GM23338 (cell line): ENCODE measurements at regions not wholly inside any gene's neighbourhood (a gene's known extent, or its start where the extent isn't known, plus 50 kb on each side); places are given as distances from the start of the nearest gene placed in this dataset.

Source experiments
- ATAC-seq: fragments of 200-7000 bp; cut with Tn5 transposase; 3 replicates; pipeline ENCODE4 v1.9.1; 2020
- DNase-seq: peaks from one replicate; pipeline ENCODE4 v3.0.0-alpha.2; 2015; ENCODE audit warnings: low spot score
- H2AFZ ChIP-seq: fragments of 200-600 bp; sonication (generic); 2 replicates; pipeline ENCODE4 v1.8.0; 2016; ENCODE audit warnings: antibody characterized with exemption, mild to moderate bottlenecking, moderate library complexity
- H3F3A ChIP-seq: fragments of 200-600 bp; sonication (generic); replicated peaks from 2 replicates; pipeline ENCODE4 v1.8.0; 2017; ENCODE audit warnings: antibody characterized with exemption, mixed run types, low read depth
- H3K27ac ChIP-seq: fragments of 200-600 bp; sonication (generic); 2 replicates; pipeline ENCODE4 v1.6.1; 2016; ENCODE audit warnings: low read depth
- H3K27me3 ChIP-seq: fragments of 200-600 bp; sonication (generic); 2 replicates; pipeline ENCODE4 v1.8.0; 2016; ENCODE audit warnings: mild to moderate bottlenecking, mixed run types, moderate library complexity; ENCODE audit not compliant: insufficient read depth
- H3K36me3 ChIP-seq: fragments of 200-600 bp; sonication (generic); 2 replicates; pipeline ENCODE4 v1.8.0; 2016; ENCODE audit warnings: mild to moderate bottlenecking; ENCODE audit not compliant: insufficient read depth
- H3K4me1 ChIP-seq: fragments of 200-600 bp; sonication (generic); 2 replicates; pipeline ENCODE4 v1.8.0; 2016; ENCODE audit warnings: mild to moderate bottlenecking, moderate library complexity; ENCODE audit not compliant: insufficient read depth
- H3K4me2 ChIP-seq: fragments of 200-600 bp; sonication (generic); 2 replicates; pipeline ENCODE4 v1.7.1; 2017; ENCODE audit warnings: mixed run types
- H3K4me3 ChIP-seq: fragments of 200-600 bp; sonication (generic); 2 replicates; pipeline ENCODE4 v1.6.1; 2016; ENCODE audit warnings: mixed run types
- H3K79me2 ChIP-seq: fragments of 200-600 bp; sonication (generic); replicated peaks from 2 replicates; pipeline ENCODE4 v1.8.0; 2017; ENCODE audit warnings: mild to moderate bottlenecking; ENCODE audit not compliant: insufficient read depth
- H3K9me2 ChIP-seq: fragments of 200-600 bp; sonication (generic); 2 replicates; pipeline ENCODE4 v1.8.0; 2017; ENCODE audit not compliant: insufficient read depth
- H4K20me1 ChIP-seq: fragments of 200-600 bp; sonication (generic); replicated peaks from 2 replicates; pipeline ENCODE4 v1.8.0; 2017; ENCODE audit warnings: mild to moderate bottlenecking; ENCODE audit not compliant: insufficient read depth
- H3K27ac Mint-ChIP-seq: 2 replicates; pipeline ENCODE4 v1.8.0; 2020; ENCODE audit warnings: inconsistent platforms, mild to moderate bottlenecking, moderate library complexity, mixed read lengths
- H3K27me3 Mint-ChIP-seq: 3 replicates; pipeline ENCODE4 v1.8.0; 2022; ENCODE audit warnings: low read depth, mild to moderate bottlenecking, moderate library complexity, mixed read lengths, inconsistent platforms; ENCODE audit not compliant: insufficient read depth, poor library complexity
- H3K36me3 Mint-ChIP-seq: 3 replicates; pipeline ENCODE4 v1.8.0; 2021; ENCODE audit warnings: low read depth, mild to moderate bottlenecking, inconsistent platforms, moderate library complexity, mixed read lengths
- H3K4me1 Mint-ChIP-seq: 3 replicates; pipeline ENCODE4 v1.8.0; 2020; ENCODE audit warnings: mild to moderate bottlenecking, inconsistent platforms, mixed read lengths
- H3K4me3 Mint-ChIP-seq: 3 replicates; pipeline ENCODE4 v1.8.0; 2021; ENCODE audit warnings: moderate library complexity, mild to moderate bottlenecking, inconsistent platforms, mixed read lengths
- H3K9me3 Mint-ChIP-seq: 3 replicates; pipeline ENCODE4 v1.8.0; 2020; ENCODE audit warnings: moderate library complexity, mild to moderate bottlenecking, inconsistent platforms, mixed read lengths
- CREB1 ChIP-seq: fragments of 250-450 bp; sonication (Bioruptor Pico); IDR thresholded peaks from 2 replicates; pipeline ENCODE4 v1.5.0; 2020; ENCODE audit warnings: low read depth, mild to moderate bottlenecking, moderate library complexity
- EZH2 ChIP-seq: fragments of 200-600 bp; sonication (generic); IDR thresholded peaks from one replicate; pipeline ENCODE4 v1.8.0; 2017; ENCODE audit warnings: antibody characterized with exemption, mild to moderate bottlenecking, low read depth; ENCODE audit not compliant: unreplicated experiment
- EZH2phosphoT487 ChIP-seq: fragments of 200-600 bp; sonication (generic); IDR thresholded peaks from one replicate; pipeline ENCODE4 v1.8.1; 2018; ENCODE audit warnings: antibody characterized with exemption; ENCODE audit not compliant: unreplicated experiment
- JUNB ChIP-seq: IDR thresholded peaks from one replicate; pipeline ENCODE4 v1.6.1; 2016; ENCODE audit warnings: antibody characterized with exemption; ENCODE audit not compliant: unreplicated experiment
- POLR2AphosphoS5 ChIP-seq: IDR thresholded peaks from 2 replicates; pipeline ENCODE4 v1.6.1; 2016; ENCODE audit warnings: antibody characterized with exemption, low read depth
- STAT1 ChIP-seq: IDR thresholded peaks from one replicate; pipeline ENCODE4 v1.6.1; 2016; ENCODE audit warnings: antibody characterized with exemption; ENCODE audit not compliant: unreplicated experiment
- ZNF114 ChIP-seq: fragments of 250-450 bp; sonication (Bioruptor Pico); IDR thresholded peaks from 2 replicates; pipeline ENCODE4 v1.5.0; 2020; ENCODE audit warnings: mild to moderate bottlenecking, moderate library complexity
- ZNF331 ChIP-seq: fragments of 250-450 bp; sonication (Bioruptor Pico); IDR thresholded peaks from 2 replicates; pipeline ENCODE4 v1.5.0; 2020; ENCODE audit warnings: low read depth, mild to moderate bottlenecking, moderate library complexity
- TF ChIP-seq, protein P1 (sequence below): fragments of 250-450 bp; sonication (Bioruptor Pico); IDR thresholded peaks from 2 replicates; pipeline ENCODE4 v1.5.0; 2020; ENCODE audit warnings: mild to moderate bottlenecking, moderate library complexity
- TF ChIP-seq, protein P2 (sequence below): IDR thresholded peaks from one replicate; pipeline ENCODE4 v1.6.1; 2018; ENCODE audit warnings: antibody characterized with exemption; ENCODE audit not compliant: unreplicated experiment
- TF ChIP-seq, protein P3 (sequence below), 2 experiments: fragments of 200-600 bp in 1 of 2; sonication (generic) in 1 of 2; conservative IDR thresholded peaks; 2 replicates each; pipeline versions ENCODE4 v1.5.1 to v1.6.1; 2016 to 2017; ENCODE audit warnings: antibody characterized with exemption in 2 of 2, low read depth in 2 of 2, mild to moderate bottlenecking in 2 of 2, moderate library complexity in 1 of 2
- TF ChIP-seq, protein P4 (sequence below): IDR thresholded peaks from 2 replicates; pipeline ENCODE4 v1.6.1; 2016; ENCODE audit warnings: antibody characterized with exemption

DNA sequence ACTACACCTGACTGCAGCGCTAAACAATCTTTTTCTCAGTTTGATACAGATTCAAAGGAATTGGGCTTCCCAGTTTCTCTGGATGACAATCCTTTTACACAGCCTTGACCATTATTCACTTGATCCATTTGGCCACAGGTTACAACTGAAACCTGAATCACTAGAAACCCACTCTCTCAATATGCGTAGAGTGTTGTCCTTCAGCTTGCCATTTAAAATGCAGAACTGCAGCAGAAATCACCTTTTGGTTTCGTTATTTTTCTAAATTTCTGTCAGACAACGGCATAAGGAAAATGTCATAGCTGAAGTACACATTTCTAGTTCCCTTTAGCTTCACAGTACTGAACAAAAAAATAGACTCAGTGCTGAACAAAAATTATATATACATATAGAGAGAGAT lies 255.8 kb upstream of the TENM3 start:
- Mint-ChIP-seq H3K4me3 (no peak overlapping the region), H3K27ac (no peak overlapping the region), H3K4me1 (peaks cover 33% of the 10 kb centered on the region), H3K36me3 (no peaks in the 10 kb centered on the region), H3K27me3 (peaks cover 2% of the 10 kb centered on the region), H3K9me3 (no peaks in the 10 kb centered on the region; the same call in 2 of the 3 replicates)
- Histone ChIP-seq H3K36me3 (no peaks in the 10 kb centered on the region), H3K27me3 (no peaks in the 10 kb centered on the region), H3K9me2 (no peaks in the 10 kb centered on the region), H3K4me2 (no peak overlapping the region), H3K4me3 (no peak overlapping the region), H4K20me1 (no peaks in the 10 kb centered on the region), H3F3A (no peaks in the 10 kb centered on the region), H2AFZ (no peak overlapping the region), H3K4me1 (peaks cover 12% of the 10 kb centered on the region), H3K79me2 (no peaks in the 10 kb centered on the region), H3K27ac (no peak overlapping the region)
- TF ChIP-seq, protein P1, sequence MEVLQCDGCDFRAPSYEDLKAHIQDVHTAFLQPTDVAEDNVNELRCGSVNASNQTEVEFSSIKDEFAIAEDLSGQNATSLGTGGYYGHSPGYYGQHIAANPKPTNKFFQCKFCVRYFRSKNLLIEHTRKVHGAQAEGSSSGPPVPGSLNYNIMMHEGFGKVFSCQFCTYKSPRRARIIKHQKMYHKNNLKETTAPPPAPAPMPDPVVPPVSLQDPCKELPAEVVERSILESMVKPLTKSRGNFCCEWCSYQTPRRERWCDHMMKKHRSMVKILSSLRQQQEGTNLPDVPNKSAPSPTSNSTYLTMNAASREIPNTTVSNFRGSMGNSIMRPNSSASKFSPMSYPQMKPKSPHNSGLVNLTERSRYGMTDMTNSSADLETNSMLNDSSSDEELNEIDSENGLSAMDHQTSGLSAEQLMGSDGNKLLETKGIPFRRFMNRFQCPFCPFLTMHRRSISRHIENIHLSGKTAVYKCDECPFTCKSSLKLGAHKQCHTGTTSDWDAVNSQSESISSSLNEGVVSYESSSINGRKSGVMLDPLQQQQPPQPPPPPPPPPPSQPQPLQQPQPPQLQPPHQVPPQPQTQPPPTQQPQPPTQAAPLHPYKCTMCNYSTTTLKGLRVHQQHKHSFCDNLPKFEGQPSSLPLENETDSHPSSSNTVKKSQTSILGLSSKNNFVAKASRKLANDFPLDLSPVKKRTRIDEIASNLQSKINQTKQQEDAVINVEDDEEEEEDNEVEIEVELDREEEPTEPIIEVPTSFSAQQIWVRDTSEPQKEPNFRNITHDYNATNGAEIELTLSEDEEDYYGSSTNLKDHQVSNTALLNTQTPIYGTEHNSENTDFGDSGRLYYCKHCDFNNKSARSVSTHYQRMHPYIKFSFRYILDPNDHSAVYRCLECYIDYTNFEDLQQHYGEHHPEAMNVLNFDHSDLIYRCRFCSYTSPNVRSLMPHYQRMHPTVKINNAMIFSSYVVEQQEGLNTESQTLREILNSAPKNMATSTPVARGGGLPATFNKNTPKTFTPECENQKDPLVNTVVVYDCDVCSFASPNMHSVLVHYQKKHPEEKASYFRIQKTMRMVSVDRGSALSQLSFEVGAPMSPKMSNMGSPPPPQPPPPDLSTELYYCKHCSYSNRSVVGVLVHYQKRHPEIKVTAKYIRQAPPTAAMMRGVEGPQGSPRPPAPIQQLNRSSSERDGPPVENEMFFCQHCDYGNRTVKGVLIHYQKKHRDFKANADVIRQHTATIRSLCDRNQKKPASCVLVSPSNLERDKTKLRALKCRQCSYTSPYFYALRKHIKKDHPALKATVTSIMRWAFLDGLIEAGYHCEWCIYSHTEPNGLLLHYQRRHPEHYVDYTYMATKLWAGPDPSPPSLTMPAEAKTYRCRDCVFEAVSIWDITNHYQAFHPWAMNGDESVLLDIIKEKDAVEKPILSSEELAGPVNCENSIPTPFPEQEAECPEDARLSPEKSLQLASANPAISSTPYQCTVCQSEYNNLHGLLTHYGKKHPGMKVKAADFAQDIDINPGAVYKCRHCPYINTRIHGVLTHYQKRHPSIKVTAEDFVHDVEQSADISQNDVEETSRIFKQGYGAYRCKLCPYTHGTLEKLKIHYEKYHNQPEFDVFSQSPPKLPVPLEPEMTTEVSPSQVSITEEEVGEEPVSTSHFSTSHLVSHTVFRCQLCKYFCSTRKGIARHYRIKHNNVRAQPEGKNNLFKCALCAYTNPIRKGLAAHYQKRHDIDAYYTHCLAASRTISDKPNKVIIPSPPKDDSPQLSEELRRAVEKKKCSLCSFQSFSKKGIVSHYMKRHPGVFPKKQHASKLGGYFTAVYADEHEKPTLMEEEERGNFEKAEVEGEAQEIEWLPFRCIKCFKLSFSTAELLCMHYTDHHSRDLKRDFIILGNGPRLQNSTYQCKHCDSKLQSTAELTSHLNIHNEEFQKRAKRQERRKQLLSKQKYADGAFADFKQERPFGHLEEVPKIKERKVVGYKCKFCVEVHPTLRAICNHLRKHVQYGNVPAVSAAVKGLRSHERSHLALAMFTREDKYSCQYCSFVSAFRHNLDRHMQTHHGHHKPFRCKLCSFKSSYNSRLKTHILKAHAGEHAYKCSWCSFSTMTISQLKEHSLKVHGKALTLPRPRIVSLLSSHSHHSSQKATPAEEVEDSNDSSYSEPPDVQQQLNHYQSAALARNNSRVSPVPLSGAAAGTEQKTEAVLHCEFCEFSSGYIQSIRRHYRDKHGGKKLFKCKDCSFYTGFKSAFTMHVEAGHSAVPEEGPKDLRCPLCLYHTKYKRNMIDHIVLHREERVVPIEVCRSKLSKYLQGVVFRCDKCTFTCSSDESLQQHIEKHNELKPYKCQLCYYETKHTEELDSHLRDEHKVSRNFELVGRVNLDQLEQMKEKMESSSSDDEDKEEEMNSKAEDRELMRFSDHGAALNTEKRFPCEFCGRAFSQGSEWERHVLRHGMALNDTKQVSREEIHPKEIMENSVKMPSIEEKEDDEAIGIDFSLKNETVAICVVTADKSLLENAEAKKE (CRISPR knock-in tag): no peak
- TF ChIP-seq POLR2AphosphoS5 (no peak), STAT1 (no peak), CREB1 (CRISPR knock-in tag) (no peak), EZH2 (no peak), ZNF114 (no peak), EZH2phosphoT487 (no peak), ZNF331 (CRISPR knock-in tag) (no peak), JUNB (no peak)
- TF ChIP-seq, protein P2, sequence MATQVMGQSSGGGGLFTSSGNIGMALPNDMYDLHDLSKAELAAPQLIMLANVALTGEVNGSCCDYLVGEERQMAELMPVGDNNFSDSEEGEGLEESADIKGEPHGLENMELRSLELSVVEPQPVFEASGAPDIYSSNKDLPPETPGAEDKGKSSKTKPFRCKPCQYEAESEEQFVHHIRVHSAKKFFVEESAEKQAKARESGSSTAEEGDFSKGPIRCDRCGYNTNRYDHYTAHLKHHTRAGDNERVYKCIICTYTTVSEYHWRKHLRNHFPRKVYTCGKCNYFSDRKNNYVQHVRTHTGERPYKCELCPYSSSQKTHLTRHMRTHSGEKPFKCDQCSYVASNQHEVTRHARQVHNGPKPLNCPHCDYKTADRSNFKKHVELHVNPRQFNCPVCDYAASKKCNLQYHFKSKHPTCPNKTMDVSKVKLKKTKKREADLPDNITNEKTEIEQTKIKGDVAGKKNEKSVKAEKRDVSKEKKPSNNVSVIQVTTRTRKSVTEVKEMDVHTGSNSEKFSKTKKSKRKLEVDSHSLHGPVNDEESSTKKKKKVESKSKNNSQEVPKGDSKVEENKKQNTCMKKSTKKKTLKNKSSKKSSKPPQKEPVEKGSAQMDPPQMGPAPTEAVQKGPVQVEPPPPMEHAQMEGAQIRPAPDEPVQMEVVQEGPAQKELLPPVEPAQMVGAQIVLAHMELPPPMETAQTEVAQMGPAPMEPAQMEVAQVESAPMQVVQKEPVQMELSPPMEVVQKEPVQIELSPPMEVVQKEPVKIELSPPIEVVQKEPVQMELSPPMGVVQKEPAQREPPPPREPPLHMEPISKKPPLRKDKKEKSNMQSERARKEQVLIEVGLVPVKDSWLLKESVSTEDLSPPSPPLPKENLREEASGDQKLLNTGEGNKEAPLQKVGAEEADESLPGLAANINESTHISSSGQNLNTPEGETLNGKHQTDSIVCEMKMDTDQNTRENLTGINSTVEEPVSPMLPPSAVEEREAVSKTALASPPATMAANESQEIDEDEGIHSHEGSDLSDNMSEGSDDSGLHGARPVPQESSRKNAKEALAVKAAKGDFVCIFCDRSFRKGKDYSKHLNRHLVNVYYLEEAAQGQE: no peak
- TF ChIP-seq, protein P3, sequence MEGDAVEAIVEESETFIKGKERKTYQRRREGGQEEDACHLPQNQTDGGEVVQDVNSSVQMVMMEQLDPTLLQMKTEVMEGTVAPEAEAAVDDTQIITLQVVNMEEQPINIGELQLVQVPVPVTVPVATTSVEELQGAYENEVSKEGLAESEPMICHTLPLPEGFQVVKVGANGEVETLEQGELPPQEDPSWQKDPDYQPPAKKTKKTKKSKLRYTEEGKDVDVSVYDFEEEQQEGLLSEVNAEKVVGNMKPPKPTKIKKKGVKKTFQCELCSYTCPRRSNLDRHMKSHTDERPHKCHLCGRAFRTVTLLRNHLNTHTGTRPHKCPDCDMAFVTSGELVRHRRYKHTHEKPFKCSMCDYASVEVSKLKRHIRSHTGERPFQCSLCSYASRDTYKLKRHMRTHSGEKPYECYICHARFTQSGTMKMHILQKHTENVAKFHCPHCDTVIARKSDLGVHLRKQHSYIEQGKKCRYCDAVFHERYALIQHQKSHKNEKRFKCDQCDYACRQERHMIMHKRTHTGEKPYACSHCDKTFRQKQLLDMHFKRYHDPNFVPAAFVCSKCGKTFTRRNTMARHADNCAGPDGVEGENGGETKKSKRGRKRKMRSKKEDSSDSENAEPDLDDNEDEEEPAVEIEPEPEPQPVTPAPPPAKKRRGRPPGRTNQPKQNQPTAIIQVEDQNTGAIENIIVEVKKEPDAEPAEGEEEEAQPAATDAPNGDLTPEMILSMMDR (conservative IDR thresholded peaks at IDR 0.05; ENCODE audit: low read depth in 2 of 2): no peak
- TF ChIP-seq, protein P4, sequence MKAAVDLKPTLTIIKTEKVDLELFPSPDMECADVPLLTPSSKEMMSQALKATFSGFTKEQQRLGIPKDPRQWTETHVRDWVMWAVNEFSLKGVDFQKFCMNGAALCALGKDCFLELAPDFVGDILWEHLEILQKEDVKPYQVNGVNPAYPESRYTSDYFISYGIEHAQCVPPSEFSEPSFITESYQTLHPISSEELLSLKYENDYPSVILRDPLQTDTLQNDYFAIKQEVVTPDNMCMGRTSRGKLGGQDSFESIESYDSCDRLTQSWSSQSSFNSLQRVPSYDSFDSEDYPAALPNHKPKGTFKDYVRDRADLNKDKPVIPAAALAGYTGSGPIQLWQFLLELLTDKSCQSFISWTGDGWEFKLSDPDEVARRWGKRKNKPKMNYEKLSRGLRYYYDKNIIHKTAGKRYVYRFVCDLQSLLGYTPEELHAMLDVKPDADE: no peak
- DNase-seq (no peak), ATAC-seq (no peak)
